LNCaP clone FGC (cell line): ENCODE measurements at regions not wholly inside any gene's neighbourhood (a gene's known extent, or its start where the extent isn't known, plus 50 kb on each side); places are given as distances from the start of the nearest gene placed in this dataset.

Source experiments
- DNase-seq: peaks from one replicate; pipeline ENCODE4 v3.0.0-alpha.2; 2011; ENCODE audit warnings: low read depth
- H3K4me3 ChIP-seq: 2 replicates; pipeline ENCODE4 v1.5.1; 2011; ENCODE audit warnings: mild to moderate bottlenecking, low read depth, low read length, control low read depth
- TF ChIP-seq, protein P1 (sequence below): IDR thresholded peaks from 2 replicates; pipeline ENCODE4 v1.5.1; 2012; ENCODE audit warnings: mild to moderate bottlenecking; ENCODE audit not compliant: control insufficient read depth, insufficient read depth; ENCODE audit errors: extremely low read depth

DNA sequence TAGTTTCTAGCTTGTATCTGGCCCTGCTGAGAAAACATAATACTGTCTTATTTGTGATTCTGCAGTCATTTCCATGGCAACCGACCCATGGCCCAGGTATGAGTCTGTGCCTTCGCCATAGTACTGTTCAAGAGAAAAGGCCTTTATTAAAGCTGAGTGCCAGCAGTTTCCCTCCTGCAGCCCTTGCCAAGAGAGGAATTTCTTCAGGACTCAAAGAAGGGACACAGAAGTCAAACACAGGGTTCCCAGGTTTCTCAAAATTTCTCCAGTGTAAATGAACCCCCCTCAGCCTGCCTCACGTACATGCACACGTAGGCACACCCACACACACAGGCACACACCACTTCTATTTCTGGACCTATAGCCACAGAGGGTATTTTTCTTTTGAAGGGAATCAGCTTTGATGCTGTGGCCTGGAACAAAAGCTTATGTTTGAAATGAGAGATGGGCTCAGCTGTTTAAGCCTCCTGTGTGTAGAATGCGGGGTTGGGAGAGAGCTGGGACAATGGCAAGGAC is 269.2 kb downstream of the PDCD6IP start:
- no peak overlapping the region for H3K4me3 ChIP-seq
- TF ChIP-seq, protein P1, sequence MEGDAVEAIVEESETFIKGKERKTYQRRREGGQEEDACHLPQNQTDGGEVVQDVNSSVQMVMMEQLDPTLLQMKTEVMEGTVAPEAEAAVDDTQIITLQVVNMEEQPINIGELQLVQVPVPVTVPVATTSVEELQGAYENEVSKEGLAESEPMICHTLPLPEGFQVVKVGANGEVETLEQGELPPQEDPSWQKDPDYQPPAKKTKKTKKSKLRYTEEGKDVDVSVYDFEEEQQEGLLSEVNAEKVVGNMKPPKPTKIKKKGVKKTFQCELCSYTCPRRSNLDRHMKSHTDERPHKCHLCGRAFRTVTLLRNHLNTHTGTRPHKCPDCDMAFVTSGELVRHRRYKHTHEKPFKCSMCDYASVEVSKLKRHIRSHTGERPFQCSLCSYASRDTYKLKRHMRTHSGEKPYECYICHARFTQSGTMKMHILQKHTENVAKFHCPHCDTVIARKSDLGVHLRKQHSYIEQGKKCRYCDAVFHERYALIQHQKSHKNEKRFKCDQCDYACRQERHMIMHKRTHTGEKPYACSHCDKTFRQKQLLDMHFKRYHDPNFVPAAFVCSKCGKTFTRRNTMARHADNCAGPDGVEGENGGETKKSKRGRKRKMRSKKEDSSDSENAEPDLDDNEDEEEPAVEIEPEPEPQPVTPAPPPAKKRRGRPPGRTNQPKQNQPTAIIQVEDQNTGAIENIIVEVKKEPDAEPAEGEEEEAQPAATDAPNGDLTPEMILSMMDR = no peak
- DNase-seq = no peak

DNA sequence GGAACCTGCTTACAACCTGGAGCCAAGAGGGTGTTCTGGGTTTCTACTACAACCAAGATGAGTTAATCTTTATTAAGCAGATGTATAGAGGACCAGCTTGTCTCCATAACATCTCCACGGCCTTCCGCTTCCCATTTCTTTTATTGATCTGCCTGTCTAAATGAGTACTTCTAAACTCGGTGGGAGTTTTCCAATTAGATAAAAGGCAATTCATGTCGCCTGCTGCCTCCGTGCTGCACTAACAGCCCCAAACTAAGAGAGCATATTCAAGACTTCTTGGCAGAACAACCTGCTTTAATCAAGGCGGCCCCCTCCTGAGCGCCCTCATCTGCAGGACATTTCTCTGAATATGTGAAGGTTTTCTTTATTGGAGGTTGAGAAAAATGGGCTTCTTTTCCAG is 270.1 kb downstream of the PDCD6IP start:
- no peak for DNase-seq
- TF ChIP-seq, protein P1 = no peak

DNA sequence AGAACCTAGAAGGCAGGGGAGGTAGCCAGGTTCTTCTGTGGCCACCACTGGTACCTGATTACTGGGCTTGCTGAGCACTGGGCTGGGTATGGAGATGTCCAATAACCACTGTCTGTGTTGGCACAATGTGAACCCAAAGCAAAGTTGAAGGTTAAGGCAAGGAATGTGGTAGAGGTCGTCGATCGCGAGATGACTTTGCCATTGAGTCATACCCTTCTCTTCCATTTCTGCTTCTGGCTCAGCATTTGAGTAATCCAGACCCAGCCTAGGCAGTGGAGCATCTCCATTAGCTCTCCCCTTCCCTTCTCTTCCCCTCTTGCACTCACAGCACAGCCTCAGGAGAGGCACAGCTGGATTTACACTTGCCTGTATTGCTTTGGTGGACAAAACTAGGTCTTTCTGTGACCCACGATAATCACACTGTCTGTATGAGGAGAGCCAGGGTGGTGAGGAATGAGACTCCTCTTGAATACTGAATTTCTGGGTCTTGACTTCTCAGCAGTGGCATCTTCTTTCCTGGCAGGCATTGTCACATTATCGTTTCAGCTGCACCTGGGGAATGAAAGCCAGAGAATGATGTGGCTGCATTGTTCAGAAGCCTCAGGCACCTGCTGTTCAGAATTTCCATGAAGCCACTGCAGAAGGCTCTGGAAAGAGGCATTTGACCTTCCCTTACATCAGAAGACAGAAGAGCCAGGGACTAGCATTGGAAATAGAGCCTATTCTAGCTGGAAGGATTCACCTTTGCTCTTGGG is 272.6 kb downstream of the PDCD6IP start:
- DNase-seq = no peak
- TF ChIP-seq, protein P1 = no peak

More for the DNA sequence above, 270.1 kb downstream of the PDCD6IP start:
- H3K4me3 ChIP-seq = no peak overlapping the region

DNA sequence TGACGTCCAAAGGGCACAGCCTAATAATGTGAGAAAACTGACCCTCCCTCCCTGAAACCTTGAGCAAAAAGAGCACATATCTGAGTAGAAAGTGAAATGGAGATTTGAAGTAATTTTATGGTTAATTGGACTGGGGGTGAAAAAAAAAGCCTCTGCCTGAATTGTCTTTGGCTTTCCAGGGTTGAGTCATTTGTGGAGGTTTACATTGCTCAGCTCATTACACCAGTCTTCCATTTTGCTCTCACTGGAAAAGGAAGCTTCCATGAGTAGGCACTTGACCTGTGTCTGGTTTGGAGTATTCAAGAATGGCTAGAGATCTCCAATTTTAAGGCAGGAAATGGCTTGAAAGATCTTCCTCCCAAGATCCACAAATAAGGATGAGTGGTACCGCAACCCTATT is 273.9 kb downstream of the PDCD6IP start:
- TF ChIP-seq, protein P1 = no peak
- H3K4me3 ChIP-seq = no peak overlapping the region
- DNase-seq = no peak

More for the DNA sequence above, 272.6 kb downstream of the PDCD6IP start:
- no peak overlapping the region for H3K4me3 ChIP-seq

DNA sequence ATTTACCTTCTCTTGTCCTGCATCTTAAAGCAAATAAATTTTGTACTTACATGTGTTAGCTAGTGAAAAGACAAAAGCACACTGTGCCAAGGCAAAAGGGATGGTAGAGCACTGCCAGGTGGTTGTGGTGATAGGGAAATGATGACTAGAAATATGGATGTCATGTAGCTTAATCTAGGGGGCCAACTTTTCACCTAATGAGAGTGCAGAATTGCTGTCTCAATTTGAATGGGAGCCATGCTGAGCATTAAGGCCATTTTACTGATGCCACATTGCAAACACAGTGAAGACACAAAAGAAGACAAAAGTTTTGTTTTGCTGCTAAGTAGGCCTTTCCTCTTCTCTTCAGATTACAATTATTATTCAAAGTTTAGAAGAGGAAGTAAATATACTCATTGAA is 274.7 kb downstream of the PDCD6IP start:
- H3K4me3 ChIP-seq = no peak overlapping the region
- DNase-seq = no peak
- TF ChIP-seq, protein P1 = no peak

DNA sequence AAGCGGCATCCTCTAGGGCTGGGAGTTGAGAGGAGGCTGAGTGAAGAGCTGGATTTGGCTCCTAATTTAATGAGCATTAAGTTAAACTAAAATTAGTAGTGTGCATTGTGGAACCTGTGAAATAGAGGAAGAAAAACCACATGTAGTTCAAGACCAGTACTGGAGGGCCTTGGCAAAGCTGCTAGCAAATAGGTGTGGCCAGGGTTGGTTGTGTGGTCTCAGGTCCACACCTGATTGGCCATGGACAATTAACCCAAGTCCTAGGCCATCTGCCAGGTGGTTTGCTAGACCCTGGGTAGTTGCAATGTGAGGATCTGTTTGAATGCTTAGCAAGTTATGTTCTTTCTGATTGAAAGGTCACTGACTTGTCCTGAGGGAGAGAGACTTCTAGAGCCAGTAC is 275.5 kb downstream of the PDCD6IP start:
- DNase-seq = no peak
- no peak overlapping the region for H3K4me3 ChIP-seq
- TF ChIP-seq, protein P1 = no peak

DNA sequence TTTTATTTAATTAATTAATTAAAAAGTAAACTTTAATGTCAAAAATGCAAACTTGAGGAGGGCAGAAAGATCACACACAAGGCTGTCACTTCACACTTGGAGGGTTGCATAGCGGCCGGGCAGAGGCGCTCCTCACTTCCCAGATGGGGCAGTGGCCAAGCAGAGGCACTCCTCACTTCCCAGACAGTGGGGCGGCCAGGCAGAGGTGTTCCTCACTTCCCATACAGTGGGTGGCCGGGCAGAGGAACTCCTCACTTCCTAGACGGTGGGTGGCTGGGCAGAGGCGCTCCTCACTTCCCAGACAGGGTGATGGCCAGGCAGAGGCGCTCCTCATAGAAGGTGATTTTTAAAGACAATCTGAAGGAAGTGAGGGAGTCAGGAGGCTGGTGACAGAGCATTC is 277.5 kb downstream of the PDCD6IP start:
- DNase-seq = no peak
- TF ChIP-seq, protein P1 = no peak
- H3K4me3 ChIP-seq = no peak overlapping the region
